Adipose tissue (tissue), 3 donors: ENCODE measurements at regions not wholly inside any gene's neighbourhood (a gene's known extent, or its start where the extent isn't known, plus 50 kb on each side); places are given as distances from the start of the nearest gene placed in this dataset.
"Not testable (repeated sequence)": the region's sequence is repeated elsewhere in the genome, so short reads cannot be mapped to it uniquely, and the experiment has no call there.

ENCODE experiments used
- H3K27ac ChIP-seq: one replicate; pipeline ENCODE4 v1.5.1; 2013; ENCODE audit warnings: low read depth, low read length
- WGBS, 3 donors: extraction: QIAGEN DNeasy Blood & Tissue Kit; methylation state at CpG; one replicate each; pipeline ENCODE4 v1.1.7; 2013; 5-methylcytosine and 5-hydroxymethylcytosine counted together
- donor health status: healthy with polysubstance abuse.
- donor health status: Bipolar disorder and iron deficiency.
- donor health status: healthy.

- H3K27ac ChIP-seq: no peak overlapping the region
- 83 to 94% (median 92%) methylated on average over 6 of the region's 6 CpGs for WGBS, 3 donors
Measured at GRCh38 chr2:217014328-217015105, 154.7 kb upstream of the TNP1 start.

- 54 to 82% (median 82%) methylated on average over 3 of the region's 3 CpGs for WGBS, 3 donors
- no peak overlapping the region for H3K27ac ChIP-seq
Measured at GRCh38 chr2:217013926-217014325, 154.1 kb upstream of the TNP1 start.

DNA sequence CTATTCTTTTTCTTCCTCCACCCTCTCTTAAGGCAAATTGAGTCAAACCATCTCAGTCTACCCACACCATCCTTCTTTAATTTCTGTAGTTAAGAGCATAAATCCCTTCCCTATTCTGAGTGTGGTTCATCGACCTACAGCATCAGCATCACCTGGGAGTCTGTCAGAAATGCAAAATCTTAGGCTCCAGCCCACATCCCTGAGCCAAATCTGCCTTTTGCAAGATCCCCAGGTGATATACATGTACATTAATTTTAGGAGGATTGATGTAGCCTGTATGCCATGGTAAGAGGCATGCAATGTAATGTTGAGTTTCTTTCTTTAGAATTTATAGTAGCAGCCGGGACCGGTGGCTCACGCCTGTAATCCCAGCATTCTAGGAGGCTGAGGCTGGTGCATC is 151.7 kb upstream of the TNP1 start:
- 88 to 92% (median 92%) methylated on average over 4 of the region's 4 CpGs for WGBS, 3 donors
- no peak overlapping the region for H3K27ac ChIP-seq

DNA sequence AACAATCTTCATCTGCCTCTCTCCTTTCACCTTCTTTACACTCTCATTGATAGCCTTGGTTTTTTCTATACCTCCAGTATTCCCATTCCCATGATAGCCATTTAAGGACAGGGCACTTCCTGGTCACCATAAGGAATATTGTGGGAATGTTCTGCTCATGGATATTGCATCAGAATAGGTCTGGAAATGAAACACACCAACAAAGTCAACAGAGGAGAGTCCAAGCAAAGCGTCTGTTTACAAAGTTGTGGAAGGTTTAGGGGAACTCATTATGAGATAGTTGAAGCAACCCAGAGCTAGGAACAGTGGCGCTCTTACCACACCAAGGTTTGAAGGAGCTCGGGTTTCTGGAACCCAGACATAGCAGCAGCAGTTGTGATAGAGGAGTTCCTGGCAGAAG is 150.3 kb upstream of the TNP1 start:
- H3K27ac ChIP-seq: no peak overlapping the region
- WGBS, 3 donors: 72 to 90% (median 88%) methylated on average over 3 of the region's 3 CpGs

DNA sequence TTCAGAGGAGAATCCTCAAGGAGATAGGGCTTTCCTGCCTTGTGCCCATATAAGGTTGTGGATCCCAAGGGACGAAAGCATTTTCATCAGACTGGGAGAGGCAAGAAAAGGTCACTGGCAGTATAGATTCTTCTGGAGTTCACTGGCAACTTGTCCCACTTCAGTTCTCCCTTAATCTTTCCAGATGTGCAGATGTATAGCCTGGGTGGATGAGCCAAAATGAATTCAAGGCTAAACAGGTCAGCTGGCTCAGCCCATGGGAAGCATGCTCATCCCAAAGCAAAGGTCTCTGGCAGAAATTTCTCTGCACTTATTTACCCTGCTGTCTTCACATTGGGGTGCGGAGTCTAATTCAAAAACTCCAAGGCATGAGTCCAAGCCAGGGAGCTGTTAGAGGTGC is 148.9 kb upstream of the TNP1 start:
- no peak overlapping the region for H3K27ac ChIP-seq
- 44 to 75% (median 48%) methylated on average over 2 of the region's 2 CpGs for WGBS, 3 donors

DNA sequence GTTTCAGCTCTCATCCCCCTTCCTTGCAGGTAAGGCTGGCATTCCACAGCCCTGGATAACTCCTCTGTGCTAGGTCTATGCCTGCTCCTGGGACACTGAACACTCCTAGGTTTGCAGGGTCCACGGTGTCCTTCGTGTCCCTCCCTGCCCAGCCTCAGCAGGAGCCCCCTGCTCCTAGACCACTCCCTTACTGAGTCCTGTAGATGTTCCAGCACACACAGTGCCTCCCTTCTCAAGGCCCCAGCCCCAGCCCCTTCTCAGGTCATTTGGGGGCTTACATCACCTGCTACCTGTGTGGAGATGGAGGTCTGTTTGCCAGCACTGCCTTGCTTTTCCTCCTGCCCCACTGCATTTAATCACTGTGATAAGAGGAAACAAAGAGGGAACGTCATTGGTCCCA is 146.4 kb upstream of the TNP1 start:
- 80 to 95% (median 85%) methylated on average over 3 of the region's 3 CpGs for WGBS, 3 donors
- no peak overlapping the region for H3K27ac ChIP-seq

- no peak overlapping the region for H3K27ac ChIP-seq
- WGBS, 3 donors: 48 to 55% (median 51%) methylated on average over 3 of the region's 3 CpGs
Measured at GRCh38 chr2:217004656-217005055, 144.8 kb upstream of the TNP1 start.

DNA sequence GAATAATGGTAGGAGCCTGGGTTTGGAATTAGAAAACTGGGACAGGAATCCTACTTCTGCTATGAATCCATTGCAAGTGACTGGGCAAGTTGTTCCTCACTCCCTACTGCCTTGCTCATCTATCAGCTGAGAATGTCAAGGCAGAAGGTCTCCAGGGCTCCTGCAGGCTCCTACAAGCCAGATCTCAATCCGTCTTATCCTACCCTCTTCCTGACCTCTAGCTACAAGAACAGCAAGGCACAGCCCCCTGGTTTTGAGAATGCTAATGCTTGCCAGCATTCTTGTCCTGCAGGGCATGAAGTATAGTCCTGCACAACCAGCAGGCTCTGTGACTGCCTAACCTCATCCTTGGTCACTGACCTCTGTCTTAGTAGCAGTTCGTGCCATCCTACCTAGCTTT is 141.9 kb upstream of the TNP1 start:
- no peak overlapping the region for H3K27ac ChIP-seq
- WGBS, 3 donors: 77 to 85% (median 81%) methylated on average over 2 of the region's 2 CpGs

DNA sequence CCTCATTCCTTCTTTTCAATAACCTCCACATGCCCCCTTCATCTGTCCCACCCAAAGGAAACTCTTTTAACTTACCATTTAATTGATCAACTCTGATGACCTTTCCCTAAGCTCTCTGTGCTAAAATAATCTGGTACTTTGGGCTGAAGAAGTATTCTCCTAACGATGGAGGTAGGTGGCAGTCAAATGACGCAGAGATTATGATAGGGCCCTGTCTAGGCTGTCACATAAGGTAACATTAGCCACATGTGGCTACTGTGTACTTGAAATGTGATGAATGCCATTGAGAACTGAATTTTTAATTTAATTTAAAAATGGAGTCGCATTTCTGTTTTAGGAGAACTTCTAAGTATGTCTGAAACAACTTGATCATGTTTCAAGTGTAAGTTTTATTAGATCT is 140.5 kb upstream of the TNP1 start:
- no peak overlapping the region for H3K27ac ChIP-seq
- WGBS, 3 donors: 42 to 93% (median 79%) methylated on average over 3 of the region's 3 CpGs

DNA sequence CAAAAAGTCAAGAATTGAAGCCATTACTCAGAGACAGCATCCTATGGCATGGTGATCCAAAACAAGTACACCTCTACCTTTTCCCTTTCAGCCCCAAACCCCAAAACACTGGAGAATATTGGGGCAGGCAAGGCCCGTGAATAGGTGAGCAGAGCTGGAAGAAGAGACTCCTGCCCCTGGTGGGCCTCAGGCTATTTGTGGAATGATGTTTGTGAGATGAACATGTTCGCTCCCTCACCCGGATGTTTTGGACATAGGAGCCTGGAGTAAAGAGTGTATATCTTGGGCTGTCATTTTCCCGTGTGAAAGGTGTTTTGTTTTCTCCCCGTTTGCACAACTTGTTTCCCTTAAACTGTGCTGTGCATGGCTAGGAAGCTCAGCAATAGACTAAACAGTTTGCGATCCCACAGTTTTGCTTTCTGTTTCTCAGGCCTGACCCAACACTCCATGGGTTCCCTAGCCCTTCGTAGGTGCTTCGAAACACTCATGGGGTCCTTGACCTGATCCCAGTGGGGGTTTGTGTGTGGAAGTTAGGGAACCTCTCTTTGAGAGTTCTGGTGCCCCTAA is 136.5 kb upstream of the TNP1 start:
- H3K27ac ChIP-seq: no peak overlapping the region
- 82 to 92% (median 90%) methylated on average over 8 of the region's 8 CpGs for WGBS, 3 donors

DNA sequence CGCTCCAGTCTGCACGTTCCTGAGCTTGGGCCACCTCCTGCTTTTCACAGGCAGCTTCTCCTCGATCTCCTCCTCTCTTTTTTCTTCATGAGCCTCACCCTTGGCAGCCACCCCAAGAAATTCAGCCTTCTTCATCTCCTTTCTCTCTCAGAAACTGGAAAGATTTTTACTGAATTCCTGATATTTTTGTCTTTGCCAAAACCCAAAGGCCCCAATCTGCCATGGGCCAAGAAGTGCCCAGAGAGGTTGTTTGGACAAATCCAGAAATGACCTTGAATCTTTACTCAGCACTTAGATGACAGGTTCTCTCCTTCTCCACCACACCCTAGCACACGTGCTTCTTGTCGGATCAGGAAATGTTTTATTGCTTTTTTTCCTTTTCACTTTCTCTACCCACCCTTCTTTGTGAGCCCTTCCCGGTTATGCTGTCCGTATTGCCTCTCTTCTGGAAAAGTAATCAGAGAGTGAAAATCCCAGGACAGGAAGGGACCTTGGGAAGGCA is 134.5 kb upstream of the TNP1 start:
- 49 to 59% (median 52%) methylated on average over 7 of the region's 7 CpGs for WGBS, 3 donors
- H3K27ac ChIP-seq: no peak overlapping the region

DNA sequence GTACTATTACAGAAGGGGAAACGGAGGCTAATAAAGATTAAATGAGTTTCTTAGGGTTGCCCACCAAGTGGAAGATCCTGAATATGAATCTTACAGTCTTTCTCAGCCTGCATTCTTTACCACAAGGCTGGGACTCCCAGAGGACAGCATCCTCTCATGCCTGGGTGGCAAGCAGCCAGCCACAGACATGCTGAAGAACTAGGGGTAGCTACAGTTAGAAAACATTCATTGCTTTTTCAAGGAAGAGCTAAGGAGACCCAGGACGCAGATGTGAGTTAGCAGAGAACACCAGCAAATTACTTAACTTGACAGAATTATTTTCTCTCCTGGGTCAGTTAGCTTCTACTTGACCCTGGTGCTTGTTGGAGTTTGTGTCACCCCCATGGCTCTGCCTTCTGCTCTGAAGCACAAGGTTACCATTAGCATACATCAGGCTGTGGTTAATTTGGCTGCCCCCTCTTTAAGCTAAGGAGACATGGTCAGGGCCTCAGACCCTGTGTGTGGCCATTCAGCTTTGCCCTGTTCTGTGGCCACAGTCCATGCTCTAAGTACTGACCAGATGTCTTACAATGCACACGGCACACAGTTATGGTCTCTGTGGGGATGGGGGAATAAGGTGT is 132.3 kb upstream of the TNP1 start:
- 60 to 72% (median 68%) methylated on average over 3 of the region's 3 CpGs for WGBS, 3 donors

DNA sequence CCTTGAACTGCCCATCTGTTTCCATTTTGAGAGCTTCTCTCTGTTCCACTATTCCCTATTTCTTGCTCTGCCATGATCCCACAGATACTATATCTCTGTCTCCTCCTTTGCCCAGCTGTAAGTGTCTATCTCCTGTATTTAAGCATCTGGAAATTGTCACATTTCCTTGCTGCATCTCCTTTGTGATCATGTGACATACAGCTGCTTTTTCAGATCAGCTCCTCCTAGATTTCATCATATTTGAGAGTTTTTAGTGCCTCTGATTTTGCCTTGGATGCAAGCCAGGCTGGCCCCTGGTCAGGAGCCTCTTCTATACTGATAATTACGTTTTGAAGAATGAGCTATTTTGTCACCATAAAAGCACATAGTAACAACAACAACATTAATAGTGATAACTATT is 131.7 kb upstream of the TNP1 start:
- WGBS, 3 donors: 24 to 30% (median 25%) methylated on average over 1 of the region's 1 CpG
- no peak overlapping the region for H3K27ac ChIP-seq

More for the DNA sequence above, 132.3 kb upstream of the TNP1 start:
- no peak overlapping the region for H3K27ac ChIP-seq

- 75 to 88% (median 78%) methylated on average over 5 of the region's 5 CpGs for WGBS, 3 donors
- H3K27ac ChIP-seq: no peak overlapping the region
Measured at GRCh38 chr2:216989340-216990129, 129.7 kb upstream of the TNP1 start.

DNA sequence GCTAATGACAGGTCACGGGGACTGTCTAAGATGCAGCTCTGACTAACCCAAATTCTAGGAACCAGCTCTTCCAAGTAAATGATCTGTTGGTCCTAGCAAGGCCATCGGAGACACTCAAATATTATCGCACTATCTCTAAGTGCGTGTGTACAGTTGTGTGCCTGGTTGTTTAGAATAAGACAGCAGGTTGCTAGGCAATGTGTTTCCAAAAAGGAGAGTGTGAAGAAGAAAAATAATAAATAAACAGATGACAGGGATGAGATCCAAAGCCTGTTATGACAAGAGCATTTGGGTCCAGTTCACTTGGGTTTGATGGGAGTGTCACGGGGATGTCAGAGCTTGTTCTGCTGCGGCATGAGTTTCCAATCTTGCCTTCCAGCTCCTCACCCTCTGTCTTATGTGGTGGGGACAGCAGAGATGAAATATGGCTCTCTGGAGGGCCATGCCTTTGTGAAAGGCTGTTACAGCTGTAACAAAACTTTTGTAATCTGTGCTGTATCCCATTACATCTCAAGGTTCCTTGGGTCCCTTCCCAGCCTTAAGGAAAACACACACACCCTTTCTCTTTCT is 127.5 kb upstream of the TNP1 start:
- no peak overlapping the region for H3K27ac ChIP-seq
- 65 to 88% (median 74%) methylated on average over 6 of the region's 6 CpGs for WGBS, 3 donors

- WGBS, 3 donors: 36 to 88% (median 88%) methylated on average over 13 of the region's 13 CpGs
- no peak overlapping the region for H3K27ac ChIP-seq
Measured at GRCh38 chr2:216985658-216986141, 125.8 kb upstream of the TNP1 start.

- 80 to 82% (median 80%) methylated on average over 2 of the region's 2 CpGs for WGBS, 3 donors
Measured at GRCh38 chr2:216984937-216985336, 125.1 kb upstream of the TNP1 start.

GRCh38 chr2:216981951-216982350 is 122.1 kb upstream of the TNP1 start:
- H3K27ac ChIP-seq: not testable (repeated sequence)
- 75 to 89% (median 89%) methylated on average over 7 of the region's 7 CpGs for WGBS, 3 donors

More at GRCh38 chr2:216984937-216985336, 125.1 kb upstream of the TNP1 start:
- H3K27ac ChIP-seq: no peak overlapping the region
